GM19035 (cell line): ENCODE measurements at regions not wholly inside any gene's neighbourhood (a gene's known extent, or its start where the extent isn't known, plus 50 kb on each side); places are given as distances from the start of the nearest gene placed in this dataset.

Experiments
- ATAC-seq: cut with Tn5 transposase; IDR thresholded peaks from one replicate; pipeline ENCODE4 v1.9.1; 2021; ENCODE audit not compliant: unreplicated experiment

GRCh38 chr2:58992062-58992706 is 751.1 kb upstream of the FANCL start:
- ATAC-seq = no peak

GRCh38 chr2:58991357-58991756 is 750.2 kb upstream of the FANCL start:
- ATAC-seq = no peak

GRCh38 chr2:58985541-58985940 is 744.4 kb upstream of the FANCL start:
- ATAC-seq = no peak

GRCh38 chr2:58984731-58985130 is 743.6 kb upstream of the FANCL start:
- ATAC-seq = no peak

- no peak for ATAC-seq
These were observed 742.0 kb upstream of the FANCL start for GRCh38 chr2:58983111-58983510.

GRCh38 chr2:58981237-58981636 is 740.1 kb upstream of the FANCL start:
- ATAC-seq = no peak

- no peak for ATAC-seq
These were observed 735.4 kb upstream of the FANCL start for GRCh38 chr2:58976375-58977071.

- ATAC-seq = no peak
These were observed 733.8 kb upstream of the FANCL start for GRCh38 chr2:58974881-58975280.

- no peak for ATAC-seq
These were observed 733.3 kb upstream of the FANCL start for GRCh38 chr2:58974426-58974825.

- ATAC-seq = no peak
These were observed 732.7 kb upstream of the FANCL start for GRCh38 chr2:58973811-58974281.

- ATAC-seq = no peak
These were observed 731.6 kb upstream of the FANCL start for GRCh38 chr2:58972737-58973136.

- ATAC-seq = no peak
These were observed 730.6 kb upstream of the FANCL start for GRCh38 chr2:58971511-58972360.

- no peak for ATAC-seq
These were observed 729.2 kb upstream of the FANCL start for GRCh38 chr2:58970365-58970764.

GRCh38 chr2:58968885-58969284 is 727.8 kb upstream of the FANCL start:
- ATAC-seq = no peak

GRCh38 chr2:58967736-58968135 is 726.6 kb upstream of the FANCL start:
- no peak for ATAC-seq

- no peak for ATAC-seq
These were observed 724.5 kb upstream of the FANCL start for GRCh38 chr2:58965602-58966001.

GRCh38 chr2:58959996-58960395 is 718.9 kb upstream of the FANCL start:
- ATAC-seq = no peak

GRCh38 chr2:58957188-58957840 is 716.2 kb upstream of the FANCL start:
- ATAC-seq = no peak

- no peak for ATAC-seq
These were observed 713.8 kb upstream of the FANCL start for GRCh38 chr2:58954880-58955385.

- no peak for ATAC-seq
These were observed 710.6 kb upstream of the FANCL start for GRCh38 chr2:58951722-58952121.
